ENCODE measurements at regions not wholly inside any gene's neighbourhood (a gene's known extent, or its start where the extent isn't known, plus 50 kb on each side); places are given as distances from the start of the nearest gene placed in this dataset.
"Not testable (repeated sequence)": the region's sequence is repeated elsewhere in the genome, so short reads cannot be mapped to it uniquely, and the experiment has no call there.

DNA sequence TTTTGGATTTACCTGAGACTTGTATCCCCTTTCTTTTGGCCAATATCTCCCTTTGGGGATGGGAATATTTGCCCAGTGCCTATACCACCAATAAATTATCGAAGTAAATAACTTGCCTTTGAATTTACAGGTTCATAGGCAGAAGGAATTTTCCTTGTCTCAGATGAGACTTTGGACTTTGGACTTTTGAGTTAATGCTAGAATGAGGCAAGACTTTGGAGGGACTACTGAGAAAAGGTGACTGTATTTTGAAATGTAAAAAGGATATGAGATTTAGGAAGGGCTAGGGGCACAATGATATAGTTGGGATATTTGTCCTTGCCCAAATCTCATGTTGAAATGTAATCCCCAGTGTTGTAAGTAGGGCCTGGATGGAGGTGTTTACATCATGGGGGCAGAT, 384.5 kb upstream of the GHITM start:
- no peak for DNase-seq (ENCODE audit: low spot score)

DNA sequence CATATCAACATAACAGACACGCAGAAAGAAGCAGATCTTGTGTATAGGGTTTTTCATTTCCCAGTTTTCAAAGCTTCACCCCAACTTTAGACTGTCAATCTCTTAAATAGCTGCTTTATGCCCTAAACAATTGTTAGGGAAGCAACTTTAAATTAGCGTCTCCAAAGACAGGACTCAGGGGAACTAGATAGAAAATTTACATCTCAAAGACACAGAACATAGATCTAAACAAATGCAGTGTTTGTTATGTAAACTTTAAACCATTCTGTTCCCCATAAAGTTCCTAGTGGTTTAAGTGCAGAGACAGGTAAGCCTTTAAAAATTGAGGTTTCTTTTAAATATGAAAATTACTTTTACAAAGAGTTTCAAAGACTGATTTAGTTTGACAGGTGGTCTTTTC, 379.2 kb upstream of the GHITM start:
- DNase-seq (ENCODE audit: low spot score): no peak

DNA sequence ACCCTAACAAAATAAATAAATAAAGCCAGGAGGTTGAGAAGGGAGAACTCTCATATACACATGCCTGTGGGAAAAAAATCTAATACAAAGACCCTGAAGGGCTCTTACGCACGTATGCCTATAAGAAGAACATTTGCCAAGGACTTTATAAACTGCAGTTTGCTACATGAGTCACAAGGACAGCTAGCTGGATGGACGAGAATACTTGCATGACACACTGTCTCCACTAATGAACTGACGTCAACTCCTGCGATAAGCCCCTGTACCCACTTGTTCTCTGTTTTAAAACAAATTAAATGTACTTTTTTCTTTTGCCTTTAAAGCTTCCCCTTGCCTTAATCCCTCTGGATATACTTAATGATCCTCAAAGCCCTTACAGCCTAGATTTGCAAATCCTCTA, 374.6 kb upstream of the GHITM start:
- DNase-seq (ENCODE audit: low spot score): no peak

DNA sequence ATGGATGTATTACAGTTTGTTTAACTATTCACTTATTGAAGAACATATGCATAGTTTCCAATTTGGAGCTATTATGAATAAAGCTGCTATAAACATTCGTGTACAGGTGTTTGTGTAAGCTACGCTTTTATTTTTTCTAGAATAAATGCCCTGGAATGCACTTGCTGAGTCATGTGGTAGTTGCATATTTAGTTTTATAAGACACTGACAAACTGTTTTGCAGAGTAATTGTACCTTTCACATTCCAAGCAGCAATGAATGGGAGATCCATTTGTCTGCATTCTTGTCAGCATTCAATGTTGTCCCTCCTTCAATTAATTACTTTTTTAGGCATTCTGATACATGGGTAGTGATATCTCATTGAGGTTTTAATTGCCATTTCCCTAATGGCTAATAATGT, 373.6 kb upstream of the GHITM start:
- DNase-seq (ENCODE audit: low spot score): no peak

DNA sequence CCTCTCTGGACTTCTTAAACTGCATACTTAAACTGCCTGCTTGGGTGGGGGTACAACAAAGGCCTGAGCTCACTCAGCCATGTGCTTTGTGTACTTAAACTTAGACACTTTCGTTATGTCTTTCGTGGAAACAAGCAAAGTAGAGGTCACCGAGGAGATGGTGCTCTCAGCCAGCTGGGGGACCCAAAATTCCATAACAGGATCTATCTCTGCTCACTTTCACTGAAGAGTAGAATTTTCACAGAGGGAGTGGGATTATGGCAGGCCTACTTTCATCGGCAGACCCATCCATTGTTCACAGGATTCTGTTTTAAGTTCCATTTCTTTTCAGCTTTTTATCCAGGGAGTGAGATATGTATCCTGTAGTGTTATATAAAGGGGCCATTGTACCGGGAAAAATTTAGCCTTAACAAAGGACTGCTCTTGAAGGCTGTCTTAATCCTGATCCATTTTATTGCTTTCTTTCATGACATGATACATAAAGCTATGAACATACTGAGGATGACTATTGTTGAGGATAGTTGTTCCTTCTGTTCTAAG, 370.0 kb upstream of the GHITM start:
- DNase-seq (ENCODE audit: low spot score): no peak

DNA sequence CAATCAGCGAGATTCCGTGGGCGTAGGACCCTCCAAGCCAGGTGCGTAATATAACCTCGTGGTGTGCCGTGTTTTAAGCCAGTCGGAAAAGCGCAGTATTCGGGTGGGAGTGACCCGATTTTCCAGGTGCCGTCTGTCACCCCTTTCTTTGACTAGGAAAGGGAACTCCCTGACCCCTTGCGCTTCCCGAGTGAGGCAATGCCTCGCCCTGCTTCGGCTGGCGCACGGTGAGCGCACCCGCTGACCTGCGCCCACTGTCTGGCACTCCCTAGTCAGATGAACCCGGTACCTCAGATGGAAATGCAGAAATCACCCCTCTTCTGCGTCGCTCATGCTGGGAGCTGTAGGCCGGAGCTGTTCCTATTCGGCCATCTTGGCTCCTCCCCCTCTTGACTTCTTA, 352.6 kb upstream of the GHITM start:
- not testable (repeated sequence) for DNase-seq (ENCODE audit: low spot score)

DNA sequence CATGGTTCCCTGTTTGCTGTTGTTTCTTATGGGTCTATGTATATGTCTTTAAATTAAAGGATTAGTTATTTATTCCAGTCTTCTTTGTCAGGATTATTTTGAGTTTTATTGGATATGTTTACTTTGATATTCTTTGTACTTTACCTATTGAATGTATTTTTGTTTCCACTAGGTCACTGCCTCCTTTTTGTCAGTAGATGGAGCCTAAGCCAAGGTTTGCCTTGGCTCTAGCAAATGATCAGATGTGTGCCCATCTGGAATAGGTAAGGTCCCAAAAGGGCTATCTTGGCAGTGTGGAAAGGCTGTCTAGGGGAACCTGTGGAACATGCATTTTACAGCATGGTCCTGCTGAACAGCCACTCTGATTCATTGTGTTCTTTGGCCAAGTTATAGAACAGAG, 337.3 kb upstream of the GHITM start:
- DNase-seq (ENCODE audit: low spot score): no peak

DNA sequence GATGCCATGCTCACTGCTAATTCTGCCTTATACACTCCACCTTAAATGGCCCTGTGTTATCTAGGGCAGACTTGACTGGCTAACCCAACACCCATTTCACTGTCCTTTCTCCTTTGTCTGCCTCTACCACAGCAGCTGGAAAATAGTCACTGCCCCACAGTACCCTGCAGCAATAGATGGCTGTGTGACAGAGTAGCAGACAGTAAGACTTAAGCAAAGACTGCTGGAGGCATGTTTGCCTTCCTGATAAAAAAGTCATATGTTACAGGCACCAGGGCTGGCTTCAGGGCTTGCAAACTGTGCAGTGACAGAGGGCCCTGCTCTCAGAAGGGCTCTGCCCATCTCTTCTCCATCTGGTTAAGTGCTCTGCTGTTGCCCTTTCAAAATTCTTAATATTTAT, 332.6 kb upstream of the GHITM start:
- no peak for DNase-seq (ENCODE audit: low spot score)

DNA sequence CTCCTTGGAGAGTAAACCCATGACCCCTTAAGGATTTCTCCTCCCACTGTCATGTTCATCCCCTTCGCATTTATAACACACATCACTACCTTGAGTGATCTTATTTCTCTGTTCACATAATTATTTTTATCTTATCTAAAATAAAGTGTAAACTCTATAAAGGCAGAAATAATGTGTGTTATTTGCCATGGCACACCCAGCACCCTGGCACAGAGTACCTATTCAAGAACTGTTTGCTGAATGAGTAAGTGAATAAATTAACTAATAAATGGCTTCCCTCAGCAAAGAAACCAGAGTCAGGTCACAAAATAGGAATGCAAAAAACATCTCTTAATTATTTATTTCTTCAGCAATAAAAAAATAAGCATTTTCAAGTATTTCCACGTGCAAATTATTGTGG, 330.3 kb upstream of the GHITM start:
- DNase-seq (ENCODE audit: low spot score): no peak

DNA sequence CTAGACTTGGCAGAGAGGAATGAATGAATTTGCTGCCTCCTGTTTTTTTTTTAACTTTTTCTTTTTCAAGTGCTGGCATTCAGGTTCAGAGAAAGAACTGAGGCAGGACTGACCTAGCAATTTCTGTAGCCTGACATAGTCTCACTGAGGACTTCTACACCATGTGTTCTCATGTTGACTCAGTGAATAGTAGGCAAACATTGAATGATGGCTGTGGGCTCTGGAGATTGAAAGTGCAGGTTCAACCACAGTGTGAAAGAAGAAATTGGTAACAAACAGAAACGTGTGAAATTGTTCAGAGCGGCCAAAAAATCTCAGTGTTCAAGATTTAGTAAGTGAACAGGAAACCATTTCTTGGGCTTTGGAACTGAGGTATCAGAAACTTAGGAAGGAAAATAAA, 322.4 kb upstream of the GHITM start:
- no peak for DNase-seq (ENCODE audit: low spot score)

DNA sequence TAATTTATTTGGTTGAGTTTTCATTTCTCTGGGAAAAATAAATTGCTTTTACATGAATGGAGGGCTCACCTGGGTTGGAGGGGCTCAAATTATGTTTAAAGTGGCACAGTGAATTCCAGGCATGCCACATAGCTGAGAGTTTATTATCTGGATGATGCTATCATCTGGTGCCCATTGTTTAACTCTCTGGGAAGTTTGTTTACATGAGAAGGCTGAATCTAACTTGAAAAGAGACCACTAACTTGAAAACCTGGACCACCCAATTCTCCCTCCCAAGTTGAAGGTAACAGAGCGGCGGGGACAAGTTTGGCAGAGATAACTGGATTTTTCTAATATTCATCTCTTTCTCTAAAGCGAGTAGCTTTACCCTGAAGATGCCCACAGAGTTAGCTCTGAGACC, 321.5 kb upstream of the GHITM start:
- no peak for DNase-seq (ENCODE audit: low spot score)

DNA sequence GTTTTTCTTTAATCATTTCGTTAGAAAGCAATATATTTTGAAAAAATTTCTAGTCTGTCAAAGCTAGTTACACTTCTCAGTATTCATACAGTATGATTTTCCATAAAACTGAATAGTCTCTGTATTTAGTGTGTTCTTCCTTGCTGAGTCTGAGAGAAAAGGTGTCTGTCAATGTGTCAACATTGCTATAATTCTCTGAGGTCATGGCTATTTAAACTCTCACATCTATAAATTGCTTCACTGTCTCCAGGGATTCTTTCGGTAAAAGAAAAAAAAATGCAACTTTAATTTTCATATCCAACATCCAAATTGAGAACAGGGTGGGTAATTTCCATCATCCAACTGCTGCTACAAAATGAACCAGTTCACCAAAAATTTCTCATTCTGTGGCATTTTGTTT, 319.7 kb upstream of the GHITM start:
- no peak for DNase-seq (ENCODE audit: low spot score)

DNA sequence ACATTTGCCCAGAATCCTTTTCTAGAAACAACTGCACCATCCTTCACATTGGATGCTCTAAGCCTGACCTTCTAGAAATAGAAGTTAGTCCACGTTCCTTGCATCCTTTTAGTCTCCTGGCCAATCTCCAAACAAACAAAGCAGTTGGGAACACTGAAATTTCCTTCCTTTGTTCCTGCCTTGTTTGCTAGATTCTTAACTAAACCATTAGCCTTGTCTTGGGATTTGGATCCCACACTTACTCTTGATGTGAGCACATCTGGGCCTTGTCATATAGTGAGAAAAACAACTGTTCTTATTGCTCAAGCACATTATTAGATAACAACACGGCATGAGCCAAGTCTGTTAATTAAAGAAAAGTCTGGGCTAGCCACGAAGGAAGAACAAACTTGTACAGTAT, 319.3 kb upstream of the GHITM start:
- no peak for DNase-seq (ENCODE audit: low spot score)

DNA sequence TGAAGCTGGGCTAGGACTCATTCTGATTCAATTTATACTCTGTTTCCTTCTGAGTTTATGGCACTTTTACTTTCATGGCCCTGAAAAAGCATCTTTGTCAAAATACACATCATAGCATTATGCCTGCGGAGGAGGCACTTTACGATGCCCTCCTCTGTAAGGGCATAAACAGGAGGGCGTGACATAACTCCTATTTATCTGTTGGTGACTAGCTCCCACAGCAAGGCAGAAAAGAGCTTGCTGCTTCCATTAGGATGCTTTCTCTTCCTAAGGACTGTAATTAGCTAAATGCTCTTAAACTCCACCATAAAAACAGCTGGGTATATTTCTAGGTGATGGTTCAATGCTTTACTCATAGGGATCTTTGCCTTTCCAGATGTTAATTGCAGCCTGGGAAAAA, 315.2 kb upstream of the GHITM start:
- DNase-seq (ENCODE audit: low spot score): no peak

DNA sequence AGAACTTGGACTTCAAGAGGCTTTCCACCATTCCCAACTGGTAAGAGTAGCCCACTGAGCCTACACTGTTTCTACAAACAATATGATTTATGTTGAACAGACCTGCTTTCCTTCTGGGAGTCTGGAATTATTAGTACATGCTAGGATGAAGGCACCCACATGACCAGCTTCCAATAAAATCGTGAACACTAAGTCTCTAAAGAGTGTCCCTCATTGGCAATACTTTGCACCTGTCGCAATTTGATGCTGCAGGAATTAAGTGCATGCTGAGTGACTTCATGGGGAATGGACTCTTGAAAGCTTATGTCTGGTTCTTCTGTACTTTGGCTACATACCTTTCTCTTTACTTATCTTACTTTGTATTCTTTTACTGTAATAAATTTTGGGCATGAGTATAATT, 305.2 kb upstream of the GHITM start:
- DNase-seq (ENCODE audit: low spot score): no peak

DNA sequence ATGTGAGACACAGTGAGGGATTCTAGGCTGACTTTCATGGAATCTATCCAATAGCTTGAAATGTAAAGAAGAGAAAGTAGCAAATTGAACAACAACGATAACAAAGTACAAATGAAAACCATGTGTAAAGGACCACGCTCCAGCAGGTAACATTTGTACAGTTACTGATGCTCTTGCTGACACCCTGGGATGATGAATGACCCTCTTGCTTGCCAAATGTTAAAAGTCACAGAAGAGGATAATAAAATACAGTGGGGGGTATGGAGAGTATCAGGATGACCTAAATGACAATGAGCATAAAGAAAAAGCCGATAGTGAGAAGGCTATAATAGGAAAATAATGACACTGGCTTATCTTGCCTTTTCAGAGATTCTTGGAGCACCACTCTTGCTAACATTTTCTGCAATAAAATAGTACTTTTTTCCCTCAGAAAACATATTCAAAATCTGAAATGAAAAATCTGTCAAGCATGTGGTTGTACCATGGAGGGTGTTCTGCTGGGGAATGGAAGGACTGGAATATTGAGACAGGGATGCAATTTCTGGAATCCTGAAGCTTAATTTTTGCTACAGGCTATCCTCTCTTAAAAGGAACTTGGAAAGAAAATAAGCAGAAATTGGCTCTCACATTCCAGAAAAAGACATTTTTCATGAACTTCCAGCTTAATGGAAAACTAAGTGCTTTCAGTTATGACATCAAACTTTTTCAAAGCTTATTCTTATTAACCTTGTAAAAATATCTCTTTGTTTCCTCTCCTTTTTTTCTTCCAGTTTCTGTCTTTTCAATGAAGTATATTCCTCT, 303.2 kb upstream of the GHITM start:
- no peak for DNase-seq (ENCODE audit: low spot score)

DNA sequence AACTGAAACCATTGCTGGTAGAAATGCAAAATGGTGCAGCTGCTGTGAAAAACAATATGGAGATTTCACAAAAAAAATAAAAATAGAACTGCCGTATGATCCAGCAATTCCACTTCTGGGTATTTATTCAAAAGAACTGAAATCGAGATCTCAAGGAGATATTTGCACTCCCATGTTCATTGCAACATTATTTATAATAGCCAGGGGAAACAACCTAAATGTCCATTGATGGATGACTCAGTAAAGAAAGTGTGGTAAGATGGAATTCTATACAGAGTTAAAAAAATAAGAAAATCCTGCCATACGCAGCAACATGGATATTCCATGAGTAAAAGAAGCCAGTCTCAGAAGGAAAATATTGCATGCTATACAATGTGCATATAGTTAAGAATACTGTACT, 290.6 kb upstream of the GHITM start:
- no peak for DNase-seq (ENCODE audit: low spot score)

DNA sequence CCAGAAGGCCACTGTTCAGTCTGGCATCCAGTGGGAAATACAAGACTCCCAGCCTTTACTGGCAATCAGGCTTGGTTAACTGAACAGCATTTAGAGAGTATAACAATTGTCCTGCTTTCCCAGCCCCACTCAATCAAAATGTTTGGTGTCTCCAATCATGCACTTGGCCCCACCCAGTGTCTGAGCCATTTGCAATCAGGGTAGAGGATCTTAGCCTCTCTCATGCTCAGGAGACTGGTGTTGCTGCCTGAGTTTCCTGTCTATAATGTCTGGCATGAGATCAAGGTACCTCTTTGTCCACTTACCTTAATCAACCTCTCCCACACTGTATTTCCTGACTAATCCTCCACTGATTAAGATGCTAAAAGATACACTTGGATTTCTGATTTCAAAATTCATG, 290.2 kb upstream of the GHITM start:
- DNase-seq (ENCODE audit: low spot score): no peak

DNA sequence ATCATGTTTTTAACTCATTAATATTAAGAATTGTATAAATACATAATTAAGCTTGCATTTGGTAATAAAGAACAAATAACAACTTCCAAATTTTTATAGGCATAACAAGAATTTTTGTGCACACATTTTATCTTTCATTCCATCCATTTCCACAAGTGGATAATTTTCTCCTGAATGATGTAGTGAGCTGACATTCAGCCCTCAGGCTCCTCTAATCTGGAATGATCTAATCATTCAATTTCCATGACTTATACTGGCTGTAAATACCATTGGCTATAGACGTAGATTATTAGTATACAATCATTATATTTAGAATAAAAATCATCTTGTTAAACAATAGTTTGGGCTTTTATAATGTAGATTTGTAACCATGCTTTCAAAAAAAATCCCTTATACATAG, 287.2 kb upstream of the GHITM start:
- no peak for DNase-seq (ENCODE audit: low spot score)

DNA sequence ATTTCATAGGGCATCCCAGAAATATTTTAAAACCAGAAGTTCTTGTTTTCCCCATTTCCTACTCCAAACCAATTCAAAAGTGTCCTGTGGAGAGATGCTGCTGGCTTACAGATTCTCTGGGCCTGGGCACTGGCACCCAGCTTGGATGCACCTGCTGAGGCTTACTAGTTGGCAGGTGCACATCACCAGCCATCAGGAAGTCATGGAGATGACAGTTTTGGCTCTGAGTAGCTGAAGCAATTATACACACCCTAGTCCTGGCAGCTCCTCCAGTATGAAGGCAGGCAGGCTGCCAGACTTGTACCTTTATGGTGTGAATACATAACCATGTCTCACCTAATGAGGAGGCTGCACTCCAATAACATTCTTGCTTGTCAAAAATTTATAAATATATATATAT, 276.6 kb upstream of the GHITM start:
- no peak for DNase-seq (ENCODE audit: low spot score)

DNA sequence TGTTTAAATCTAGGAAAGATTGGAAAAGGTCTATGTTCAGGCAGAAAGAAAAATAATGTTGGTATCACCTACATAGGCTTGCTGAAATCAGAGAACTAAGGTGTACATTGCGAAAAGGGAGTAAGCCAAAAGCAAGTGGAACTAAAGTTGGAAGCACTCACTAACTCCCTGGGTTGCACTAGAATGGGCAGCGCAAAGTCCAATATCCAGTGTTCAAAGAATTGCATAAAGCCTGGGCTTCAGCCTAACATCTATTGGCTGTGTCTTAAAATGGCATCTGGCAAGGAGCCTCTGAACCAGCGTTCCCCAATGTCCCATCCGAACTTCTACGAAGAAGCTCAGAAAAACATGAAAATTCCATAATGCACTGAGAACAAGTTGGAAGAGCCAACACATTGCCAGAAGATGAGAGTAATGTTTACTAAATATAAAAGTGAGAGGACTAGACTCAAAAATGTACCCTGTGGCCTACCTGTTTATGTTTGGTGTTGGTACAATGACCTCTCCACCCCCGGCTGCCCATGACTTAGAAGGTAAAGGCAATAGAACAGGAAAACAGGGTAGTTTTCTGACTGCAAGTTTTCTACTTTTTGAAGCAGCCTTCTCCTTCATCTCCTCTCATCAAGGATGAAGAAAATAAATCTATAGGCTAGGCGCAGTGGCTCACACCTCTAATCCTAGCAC, 275.9 kb upstream of the GHITM start:
- no peak for DNase-seq (ENCODE audit: low spot score)

DNA sequence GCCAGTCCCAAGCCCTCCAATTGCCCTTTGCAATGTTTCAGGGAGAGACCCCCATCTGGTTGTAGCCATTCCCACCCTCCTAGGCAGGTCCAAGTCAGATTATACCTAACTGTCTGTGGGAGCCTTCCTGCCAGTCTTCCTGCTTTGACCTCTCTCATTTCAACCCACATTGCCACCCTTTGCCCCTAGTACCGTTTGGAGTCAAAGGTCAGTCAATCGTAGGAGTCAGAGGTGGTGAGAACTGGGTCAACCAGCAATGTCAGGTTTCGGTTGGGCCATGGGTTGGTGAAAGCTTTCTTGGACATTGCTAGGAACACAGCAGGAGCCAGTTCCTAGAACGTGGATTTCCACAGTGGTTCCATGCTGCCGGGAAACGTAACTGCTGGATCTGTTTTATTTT, 269.4 kb upstream of the GHITM start:
- no peak for DNase-seq (ENCODE audit: low spot score)

DNA sequence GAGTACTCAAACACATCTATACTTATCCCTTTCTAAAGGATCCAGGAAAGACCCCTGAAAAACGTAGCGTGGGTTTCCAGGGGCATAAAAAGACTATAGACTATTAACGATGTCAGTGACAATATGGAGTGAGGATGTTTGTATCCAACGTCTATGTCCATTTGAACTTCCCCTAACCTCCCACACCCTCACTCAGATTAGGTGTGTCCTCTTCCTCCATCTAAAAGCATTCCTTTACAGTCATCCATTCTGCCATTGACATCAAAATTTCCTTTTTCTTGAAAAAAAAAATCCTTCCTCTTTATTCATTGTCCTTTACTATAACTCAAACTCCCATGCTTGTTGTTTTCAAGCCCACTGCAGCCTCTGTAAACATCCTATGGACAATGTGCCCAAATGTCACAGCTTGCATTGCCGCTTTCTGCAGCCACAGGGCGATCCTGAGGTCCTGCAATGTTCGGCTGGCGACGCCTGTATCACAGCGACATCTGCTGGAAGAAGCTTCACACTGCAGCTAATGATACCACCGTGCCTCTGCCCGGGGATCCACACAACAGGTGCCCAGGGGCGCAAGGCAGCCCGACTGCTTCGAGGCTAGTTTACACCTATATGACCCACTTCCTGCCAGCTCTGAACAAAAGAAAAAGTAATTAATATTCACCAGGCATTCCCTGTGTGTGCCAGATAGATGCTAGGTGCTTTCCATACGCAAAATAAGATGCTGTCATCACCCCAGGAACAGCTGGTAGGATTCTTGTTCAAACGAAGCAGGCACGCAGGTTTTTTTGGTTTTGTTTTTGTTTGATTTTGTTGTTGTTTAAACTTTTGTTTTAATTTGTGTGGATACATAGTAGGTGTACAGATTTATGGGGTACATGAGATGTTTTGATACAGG, 267.9 kb upstream of the GHITM start:
- DNase-seq (ENCODE audit: low spot score): peak; percentile 86

Measured in NAMALWA (cell line).